HG03103 (cell line): ENCODE measurements at regions not wholly inside any gene's neighbourhood (a gene's known extent, or its start where the extent isn't known, plus 50 kb on each side); places are given as distances from the start of the nearest gene placed in this dataset.
"Not testable (repeated sequence)": the region's sequence is repeated elsewhere in the genome, so short reads cannot be mapped to it uniquely, and the experiment has no call there.

ENCODE experiments used
- ATAC-seq: cut with Tn5 transposase; IDR thresholded peaks from one replicate; pipeline ENCODE4 v1.9.1; 2021; ENCODE audit warnings: low read depth; ENCODE audit not compliant: unreplicated experiment

DNA sequence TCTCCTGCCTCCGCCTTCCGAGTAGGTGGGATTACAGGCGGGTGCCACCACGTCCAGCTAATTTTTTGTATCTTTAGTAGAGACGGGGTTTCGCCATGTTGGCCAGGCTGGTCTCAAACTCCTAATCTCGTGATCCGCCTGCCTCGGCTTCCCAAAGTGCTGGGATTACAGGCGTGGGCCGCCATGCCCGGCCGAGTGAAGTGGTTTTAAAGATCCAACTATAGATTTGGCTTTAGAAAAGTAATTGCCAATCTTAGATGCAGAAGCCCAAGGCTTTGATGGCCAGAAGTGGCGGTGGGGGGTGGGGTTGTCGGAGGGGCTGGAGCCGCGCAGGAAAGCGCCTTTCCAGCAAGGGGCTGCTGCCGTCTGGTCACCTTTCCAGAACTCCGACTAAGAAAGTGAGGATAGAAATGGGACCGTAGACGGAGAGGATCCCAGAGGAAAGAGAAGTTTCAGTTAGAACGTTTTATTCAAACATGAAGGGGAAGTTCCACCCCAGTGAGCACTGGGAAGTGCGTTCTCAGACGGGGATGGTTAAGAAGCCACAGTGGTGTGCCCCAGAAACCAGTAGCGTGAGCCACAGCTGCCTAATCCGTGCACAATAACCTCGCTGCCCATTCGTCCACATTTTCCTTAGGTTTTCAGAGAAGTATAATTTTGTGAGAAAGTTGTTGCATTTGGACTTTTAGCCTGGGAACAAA is 69.7 kb downstream of the DLL1 start:
- ATAC-seq: no peak

GRCh38 chr6:170213637-170214018 is 77.2 kb downstream of the DLL1 start:
- not testable (repeated sequence) for ATAC-seq

DNA sequence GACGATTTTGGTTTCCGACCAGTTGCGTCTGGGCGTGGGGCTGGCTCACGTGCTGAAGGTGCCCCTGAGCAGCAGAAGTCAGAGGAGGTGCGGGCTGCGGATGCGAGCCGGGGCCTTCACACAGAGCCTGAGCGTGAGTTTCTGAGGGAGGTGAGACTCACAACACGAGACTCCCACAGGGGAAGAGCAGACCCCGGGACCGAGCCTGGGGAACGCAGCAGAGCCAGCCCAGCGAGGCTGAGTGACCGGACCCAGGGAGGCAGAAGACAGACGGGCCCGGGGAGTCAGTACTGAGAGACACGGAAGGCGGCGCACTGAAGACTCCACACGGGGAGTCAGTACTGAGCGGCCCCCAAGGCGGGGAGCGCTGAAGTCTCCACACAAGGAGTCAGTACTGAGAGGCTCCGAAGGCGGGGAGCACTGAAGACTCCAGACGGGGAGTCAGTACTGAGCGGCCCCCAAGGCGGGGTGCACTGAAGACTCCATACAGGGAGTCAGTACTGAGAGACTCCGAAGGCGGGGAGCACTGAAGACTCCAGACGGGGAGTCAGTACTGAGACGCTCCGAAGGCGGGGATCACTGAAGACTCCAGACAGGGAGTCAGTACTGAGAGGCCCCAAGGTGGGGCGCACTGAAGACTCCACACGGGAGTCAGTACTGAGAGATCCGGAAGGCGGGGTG is 77.8 kb downstream of the DLL1 start:
- no peak for ATAC-seq

- ATAC-seq: no peak
Measured at GRCh38 chr6:170212051-170212756, 78.7 kb downstream of the DLL1 start.

- no peak for ATAC-seq
Measured at GRCh38 chr6:170211404-170212025, 79.4 kb downstream of the DLL1 start.

DNA sequence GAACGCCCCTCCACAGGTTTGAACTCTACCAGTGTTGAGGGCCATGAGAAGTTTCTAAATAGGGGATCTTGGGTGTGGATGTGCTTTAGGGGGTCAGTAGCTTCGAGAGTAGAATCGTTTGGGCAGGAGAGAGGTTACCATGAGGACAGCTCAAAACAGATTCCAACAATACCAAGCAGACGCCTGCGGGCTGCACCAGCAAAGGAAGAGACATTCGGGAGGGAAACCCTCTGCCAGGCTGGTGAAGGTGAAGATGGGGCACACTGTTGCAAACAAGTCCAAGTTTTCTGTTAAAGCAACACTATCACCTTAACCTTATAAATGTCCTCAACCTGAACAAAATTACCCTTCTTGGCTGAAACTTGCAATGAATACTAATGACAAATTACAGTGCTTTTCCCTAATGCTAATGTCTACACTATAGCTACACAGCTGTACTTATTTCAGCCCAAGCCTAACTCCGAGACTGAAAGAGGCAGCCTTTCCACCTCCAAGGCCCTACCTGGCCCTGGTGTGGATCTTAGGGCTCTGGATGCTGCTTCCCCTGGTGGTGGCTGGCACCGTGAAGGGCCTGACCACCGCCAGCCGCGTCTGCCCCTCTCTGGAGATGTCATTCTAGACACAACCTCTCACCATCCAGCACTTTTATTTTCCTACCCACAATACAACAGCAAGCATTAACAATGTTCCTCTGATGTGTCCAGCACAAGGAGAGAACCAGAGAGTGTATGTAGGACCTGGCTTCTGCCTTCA is 80.1 kb downstream of the DLL1 start:
- ATAC-seq: no peak

DNA sequence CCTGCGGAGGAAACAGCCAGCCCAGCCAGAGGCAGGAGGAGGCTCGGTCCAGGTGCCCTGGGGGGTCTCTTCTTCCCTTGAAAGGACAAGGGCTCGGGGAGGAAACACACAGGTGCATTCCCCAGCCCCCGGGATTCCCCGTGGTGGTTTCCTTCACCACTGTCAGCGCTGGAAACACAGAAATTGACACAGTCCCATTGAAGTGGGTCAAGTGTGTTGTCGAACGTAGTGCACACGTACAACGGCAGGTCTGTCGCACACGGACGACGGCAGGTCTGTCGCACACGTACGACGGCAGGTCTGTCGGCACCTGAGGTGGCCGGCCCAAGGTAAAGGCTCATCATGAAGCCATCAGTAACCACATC is 80.9 kb downstream of the DLL1 start:
- no peak for ATAC-seq

GRCh38 chr6:170209354-170210025 is 81.4 kb downstream of the DLL1 start:
- no peak for ATAC-seq

DNA sequence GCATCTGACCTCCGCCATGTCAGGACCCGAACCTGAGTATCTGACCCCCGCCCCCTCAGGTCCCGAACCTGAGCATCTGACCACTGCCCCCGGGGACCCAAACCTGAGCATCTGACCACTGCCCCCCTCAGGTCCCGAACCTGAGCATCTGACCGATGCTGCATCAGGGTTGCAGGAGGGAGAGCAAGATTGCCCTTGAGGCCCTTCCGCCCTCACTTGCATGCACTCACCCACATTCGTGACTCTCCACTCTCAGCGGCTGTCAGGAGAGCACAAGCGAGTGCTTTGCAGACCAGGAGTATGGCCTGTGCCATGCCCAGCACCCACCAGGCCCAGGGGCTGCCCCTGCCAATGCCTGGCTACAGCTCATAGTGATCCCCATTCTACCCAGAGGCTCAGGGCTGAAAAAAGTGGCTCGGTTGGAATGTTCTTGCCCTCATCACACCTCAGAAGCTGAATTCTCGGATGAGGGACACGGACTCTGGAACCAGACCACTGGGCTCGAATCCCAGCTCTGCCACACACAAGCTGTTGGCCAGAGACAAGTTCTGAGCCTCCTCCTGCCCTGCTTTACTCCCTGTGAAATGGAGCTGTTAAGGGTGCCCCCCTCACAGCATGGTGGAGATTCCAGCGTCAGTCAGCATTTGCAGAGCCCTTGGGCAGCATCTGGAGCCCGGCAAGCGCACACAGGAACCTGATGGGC is 82.1 kb downstream of the DLL1 start:
- no peak for ATAC-seq

- no peak for ATAC-seq
Measured at GRCh38 chr6:170208182-170208601, 82.7 kb downstream of the DLL1 start.

- ATAC-seq: no peak
Measured at GRCh38 chr6:170207586-170208181, 83.2 kb downstream of the DLL1 start.

DNA sequence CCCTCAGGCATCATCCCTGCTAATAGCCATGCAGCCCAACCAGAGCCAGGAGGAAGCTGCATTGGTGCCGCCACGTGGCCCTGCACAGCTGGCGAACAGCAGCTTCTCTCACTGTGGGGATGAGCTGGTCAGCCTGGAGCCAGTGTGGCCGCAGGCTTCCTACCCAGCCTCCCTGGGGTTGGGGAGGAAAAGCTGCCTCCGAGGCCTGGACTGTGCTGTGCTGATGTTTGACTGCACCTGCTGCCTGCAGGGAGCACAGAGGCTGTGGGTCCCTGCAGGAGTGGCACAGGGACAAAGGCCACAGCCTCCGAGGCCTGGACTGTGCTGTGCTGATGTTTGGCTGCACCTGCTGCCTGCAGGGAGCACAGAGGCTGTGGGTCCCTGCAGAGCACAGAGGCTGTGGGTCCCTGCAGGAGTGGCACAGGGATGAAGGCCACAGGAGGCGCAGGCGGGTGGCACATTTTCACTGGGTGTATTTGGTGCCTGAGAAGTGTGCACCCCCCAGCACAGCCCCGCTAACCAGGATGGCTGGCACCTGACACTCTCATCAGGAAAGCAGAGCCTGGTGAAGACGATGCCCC is 83.9 kb downstream of the DLL1 start:
- no peak for ATAC-seq

- no peak for ATAC-seq
Measured at GRCh38 chr6:170206317-170206621, 84.6 kb downstream of the DLL1 start.

GRCh38 chr6:170205534-170206316 is 85.2 kb downstream of the DLL1 start:
- no peak for ATAC-seq

- no peak for ATAC-seq
Measured at GRCh38 chr6:170205126-170205525, 85.8 kb downstream of the DLL1 start.

DNA sequence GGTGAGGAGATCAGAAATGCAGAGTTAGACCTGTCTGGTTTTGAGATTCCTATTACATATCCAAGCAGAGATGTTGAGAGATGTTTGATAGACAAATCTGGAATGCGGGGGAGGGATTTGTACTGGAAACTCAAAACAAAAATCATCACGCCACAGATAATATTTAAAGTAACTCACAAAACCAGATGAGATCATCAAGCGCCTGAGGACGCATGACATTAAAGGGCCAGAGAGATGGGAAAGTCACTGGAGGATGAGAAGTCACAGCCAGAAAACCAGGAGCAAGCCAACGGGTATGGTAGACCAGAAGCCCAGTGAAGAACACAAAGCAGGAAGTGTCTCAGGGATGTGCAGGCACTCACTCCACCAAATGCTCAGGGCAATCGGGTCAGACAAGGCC is 87.7 kb downstream of the DLL1 start:
- no peak for ATAC-seq

DNA sequence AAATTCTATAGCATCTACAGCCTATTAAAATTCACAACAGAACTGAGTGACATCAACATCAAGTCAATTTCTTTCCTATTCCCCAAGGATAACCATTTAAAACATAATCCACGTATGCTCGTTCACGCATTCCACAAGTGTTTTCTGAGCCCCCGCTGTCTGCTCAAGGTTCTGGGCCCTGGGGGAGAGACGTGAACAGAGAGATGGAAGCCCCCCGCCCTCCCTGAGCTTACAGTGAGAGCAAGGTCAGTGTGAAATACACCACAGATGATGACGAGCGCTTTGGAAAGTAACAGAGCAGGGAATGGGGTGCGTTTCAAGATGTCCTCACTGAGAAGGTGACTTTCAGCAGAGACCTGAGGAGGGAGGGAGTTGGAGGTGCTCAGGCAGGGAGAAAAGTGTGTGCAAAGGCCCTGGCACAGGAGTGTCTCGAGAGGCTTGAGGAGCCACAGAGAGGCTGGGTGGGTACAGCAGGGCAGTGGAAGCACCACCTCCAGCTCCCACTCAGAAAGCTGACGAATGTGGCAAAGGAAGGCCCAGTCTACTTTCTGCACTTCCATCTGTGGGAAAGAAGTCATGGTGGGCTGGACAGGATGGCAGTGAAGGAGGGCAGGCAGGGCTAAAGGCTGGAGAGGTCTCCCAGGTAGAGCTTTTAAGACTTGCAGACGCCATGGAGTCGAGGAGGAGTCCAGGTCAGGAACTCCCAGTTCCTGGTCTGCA is 88.3 kb downstream of the DLL1 start:
- no peak for ATAC-seq

- no peak for ATAC-seq
Measured at GRCh38 chr6:170201361-170201760, 89.5 kb downstream of the DLL1 start.
